CD14-positive monocyte (primary cell): ENCODE measurements at regions not wholly inside any gene's neighbourhood (a gene's known extent, or its start where the extent isn't known, plus 50 kb on each side); places are given as distances from the start of the nearest gene placed in this dataset.

ENCODE experiments used
- DNase-seq, 3 donors: peaks; one replicate each; pipeline ENCODE4 v3.0.0-alpha.2; 2011 to 2022
- H2AFZ ChIP-seq: 2 replicates; pipeline ENCODE4 v1.6.0; 2012; ENCODE audit warnings: mild to moderate bottlenecking, low read depth, low read length, inconsistent platforms; ENCODE audit not compliant: insufficient read depth, poor library complexity, severe bottlenecking
- H3K27ac ChIP-seq, 2 donors: 1 replicate in 1 of 2; 2 replicates in 1 of 2; pipeline ENCODE4 v1.5.1; 2012 to 2013; ENCODE audit warnings: low read length in 2 of 2, control low read depth in 1 of 2, inconsistent platforms in 1 of 2, low read depth in 1 of 2, mild to moderate bottlenecking in 1 of 2
- H3K27me3 ChIP-seq, 2 donors: one replicate each; pipeline versions ENCODE4 v1.6.0 to v1.6.1; 2011 to 2013; ENCODE audit warnings: low read length in 2 of 2; ENCODE audit not compliant: control insufficient read depth in 2 of 2, insufficient read depth in 2 of 2
- H3K36me3 ChIP-seq, 2 donors: replicated peaks in 1 of 2; 1 replicate in 1 of 2; 2 replicates in 1 of 2; pipeline versions ENCODE4 v1.5.1 to v1.6.1; 2012 to 2013; ENCODE audit warnings: low read length in 2 of 2, control low read depth in 1 of 2, inconsistent platforms in 1 of 2, mild to moderate bottlenecking in 1 of 2; ENCODE audit not compliant: insufficient read depth in 2 of 2, control insufficient read depth in 1 of 2
- H3K4me1 ChIP-seq, 2 donors: 1 replicate in 1 of 2; 2 replicates in 1 of 2; pipeline versions ENCODE4 v1.5.1 to v1.6.1; 2012 to 2013; ENCODE audit warnings: low read length in 2 of 2, control low read depth in 1 of 2, inconsistent platforms in 1 of 2, mild to moderate bottlenecking in 1 of 2, moderate library complexity in 1 of 2; ENCODE audit not compliant: insufficient read depth in 2 of 2, control insufficient read depth in 1 of 2
- H3K4me2 ChIP-seq: replicated peaks from 2 replicates; pipeline ENCODE3; 2012; ENCODE audit warnings: low read length, moderate library complexity, mild to moderate bottlenecking; ENCODE audit not compliant: poor library complexity, severe bottlenecking; ENCODE audit errors: extremely low read depth
- H3K4me3 ChIP-seq, 3 experiments: fragments of 200-600 bp in 1 of 3; sonication (generic) in 1 of 3; replicated peaks in 1 of 3; 1 replicate in 2 of 3; 2 replicates in 1 of 3; pipeline ENCODE4 v1.5.1; 2011 to 2013; ENCODE audit warnings: low read length in 3 of 3, mild to moderate bottlenecking in 3 of 3, control low read depth in 2 of 3, low read depth in 2 of 3, inconsistent platforms in 1 of 3, moderate library complexity in 1 of 3
- H3K79me2 ChIP-seq: 2 replicates; pipeline ENCODE4 v1.6.0; 2012; ENCODE audit warnings: mild to moderate bottlenecking, control low read depth, inconsistent platforms, low read length, moderate library complexity; ENCODE audit not compliant: insufficient read depth
- H3K9ac ChIP-seq: 2 replicates; pipeline ENCODE4 v1.6.0; 2017; ENCODE audit warnings: low read length, mild to moderate bottlenecking; ENCODE audit not compliant: insufficient read depth, poor library complexity, severe bottlenecking
- H3K9me3 ChIP-seq, 2 donors: replicated peaks in 1 of 2; 1 replicate in 1 of 2; 2 replicates in 1 of 2; pipeline versions ENCODE4 v1.5.1 to v1.6.1; 2012 to 2013; ENCODE audit warnings: low read length in 2 of 2, control low read depth in 1 of 2; ENCODE audit not compliant: control insufficient read depth in 1 of 2, insufficient read depth in 1 of 2
- H4K20me1 ChIP-seq: 2 replicates; pipeline ENCODE4 v1.6.0; 2012; ENCODE audit warnings: mild to moderate bottlenecking, low read length, control low read depth, moderate library complexity; ENCODE audit not compliant: insufficient read depth
- H3K27ac Mint-ChIP-seq, 7 donors: one replicate each; pipeline ENCODE4 v1.8.0; 2020; ENCODE audit warnings: mild to moderate bottlenecking in 7 of 7, mixed read lengths in 7 of 7, moderate library complexity in 6 of 7, inconsistent platforms in 2 of 7
- H3K27me3 Mint-ChIP-seq, 3 donors: one replicate each; pipeline ENCODE4 v1.8.0; 2021 to 2022; ENCODE audit warnings: low read depth in 3 of 3, mild to moderate bottlenecking in 3 of 3, mixed read lengths in 3 of 3, moderate library complexity in 3 of 3, inconsistent platforms in 1 of 3
- H3K36me3 Mint-ChIP-seq, 2 donors: one replicate each; pipeline ENCODE4 v1.8.0; 2020; ENCODE audit warnings: mixed read lengths in 2 of 2, inconsistent platforms in 1 of 2, mild to moderate bottlenecking in 1 of 2
- H3K4me1 Mint-ChIP-seq: one replicate; pipeline ENCODE4 v1.8.0; 2020; ENCODE audit warnings: mild to moderate bottlenecking, mixed read lengths
- H3K4me3 Mint-ChIP-seq, 2 donors: one replicate each; pipeline ENCODE4 v1.8.0; 2020; ENCODE audit warnings: mild to moderate bottlenecking in 2 of 2, mixed read lengths in 2 of 2, moderate library complexity in 1 of 2
- H3K9me3 Mint-ChIP-seq, 7 donors: one replicate each; pipeline ENCODE4 v1.8.0; 2020 to 2022; ENCODE audit warnings: mixed read lengths in 7 of 7, mild to moderate bottlenecking in 6 of 7, moderate library complexity in 6 of 7, inconsistent platforms in 2 of 7
- CTCF ChIP-seq: fragments of 200-600 bp; IDR thresholded peaks from one replicate; pipeline ENCODE4 v1.8.0; 2022; ENCODE audit warnings: antibody characterized with exemption, mild to moderate bottlenecking
- WGBS: methylation state at CpG from one replicate; pipeline ENCODE4 v1.1.5; 2013; ENCODE audit warnings: missing lambda C conversion rate; ENCODE audit not compliant: insufficient coverage; 5-methylcytosine and 5-hydroxymethylcytosine counted together
- intact Hi-C, 2 donors: fragments of 100-400 bp; cut with micrococcal nuclease; formaldehyde crosslinking; loops; one replicate each; pipeline versions ENCODE4 v1.15.0 to v1.15.1; 2023

- Histone ChIP-seq H3K36me3 (no peaks in the 10 kb centered on the region), H3K9ac (no peak overlapping the region)
- WGBS: 50% methylated on average over 1 of the region's 6 CpGs
Measured at GRCh38 chr2:6647046-6647445, 218.7 kb downstream of the CMPK2 start.

GRCh38 chr2:6648596-6649247 lies 217.0 kb downstream of the CMPK2 start:
- H4K20me1 ChIP-seq: no peaks in the 10 kb centered on the region
- Mint-ChIP-seq H3K4me3 (no peak overlapping the region), H3K4me1 (no peaks in the 10 kb centered on the region), H3K9me3 (peaks cover 0 to 4% (median 2%) of the 10 kb centered on the region in 7 donors), H3K27ac (no peak overlapping the region), H3K27me3 (no peaks in the 10 kb centered on the region), H3K36me3 (no peaks in the 10 kb centered on the region)
- intact Hi-C loops: no loop called here
- H3K27me3 ChIP-seq: no peaks in the 10 kb centered on the region
- no peaks in the 10 kb centered on the region for H3K4me1 ChIP-seq
- no peaks in the 10 kb centered on the region for H3K36me3 ChIP-seq
- no CpG with 5 or more reads among the region's 6 CpGs for WGBS
- no peaks in the 10 kb centered on the region for H3K79me2 ChIP-seq
- no peak overlapping the region for H3K27ac ChIP-seq
- DNase-seq: no peak
- no peak for TF ChIP-seq CTCF
- no peak overlapping the region for H3K4me3 ChIP-seq
- no peaks in the 10 kb centered on the region for H3K9me3 ChIP-seq
- no peak overlapping the region for H2AFZ ChIP-seq
- H3K4me2 ChIP-seq: no peak overlapping the region
- H3K9ac ChIP-seq: no peak overlapping the region

More at GRCh38 chr2:6647046-6647445, 218.7 kb downstream of the CMPK2 start:
- intact Hi-C loops: no loop called here
- Histone ChIP-seq H3K4me1 (no peaks in the 10 kb centered on the region), H4K20me1 (no peaks in the 10 kb centered on the region), H3K27me3 (no peaks in the 10 kb centered on the region), H3K9me3 (no peaks in the 10 kb centered on the region), H3K27ac (no peak overlapping the region), H3K4me3 (no peak overlapping the region), H3K79me2 (no peaks in the 10 kb centered on the region), H2AFZ (no peak overlapping the region), H3K4me2 (no peak overlapping the region)
- DNase-seq: no peak
- Mint-ChIP-seq H3K4me3 (no peak overlapping the region), H3K9me3 (peaks cover 0 to 4% (median 2%) of the 10 kb centered on the region in 7 donors), H3K27me3 (no peaks in the 10 kb centered on the region), H3K36me3 (no peaks in the 10 kb centered on the region), H3K27ac (no peak overlapping the region), H3K4me1 (no peaks in the 10 kb centered on the region)
- TF ChIP-seq CTCF: no peak
